OCI-LY1 (cell line): ENCODE measurements at regions not wholly inside any gene's neighbourhood (a gene's known extent, or its start where the extent isn't known, plus 50 kb on each side); places are given as distances from the start of the nearest gene placed in this dataset.
"Not testable (repeated sequence)": the region's sequence is repeated elsewhere in the genome, so short reads cannot be mapped to it uniquely, and the experiment has no call there.

Experiments used
- H2AFZ ChIP-seq: fragments of 200-600 bp; sonication (generic), shearing (Covaris generic); 2 replicates; pipeline ENCODE4 v1.6.0; 2014; ENCODE audit warnings: antibody characterized with exemption, mild to moderate bottlenecking, low read length
- H3F3A ChIP-seq: fragments of 200-600 bp; sonication (generic), shearing (Covaris generic); 2 replicates; pipeline ENCODE4 v1.6.0; 2014; ENCODE audit warnings: mild to moderate bottlenecking, antibody characterized with exemption, low read length, moderate library complexity; ENCODE audit not compliant: insufficient read depth
- H3K27ac ChIP-seq: fragments of 200-600 bp; sonication (generic); 2 replicates; pipeline ENCODE4 v1.5.1; 2014; ENCODE audit warnings: low read length, mixed run types, mild to moderate bottlenecking, low read depth; ENCODE audit not compliant: poor library complexity, severe bottlenecking
- H3K27me3 ChIP-seq: fragments of 200-600 bp; sonication (generic); 2 replicates; pipeline ENCODE4 v1.6.0; 2014; ENCODE audit warnings: antibody characterized with exemption, mild to moderate bottlenecking, low read length, moderate library complexity; ENCODE audit not compliant: insufficient read depth
- H3K36me3 ChIP-seq: fragments of 200-600 bp; sonication (generic); 2 replicates; pipeline ENCODE4 v1.6.1; 2014; ENCODE audit warnings: mild to moderate bottlenecking, antibody characterized with exemption, low read length, moderate library complexity, mixed read lengths; ENCODE audit not compliant: insufficient read depth
- H3K4me1 ChIP-seq: fragments of 200-600 bp; sonication (generic); 2 replicates; pipeline ENCODE4 v1.5.1; 2014; ENCODE audit warnings: mild to moderate bottlenecking, low read length, moderate library complexity; ENCODE audit not compliant: insufficient read depth, severe bottlenecking
- H3K4me2 ChIP-seq: fragments of 200-600 bp; sonication (generic), shearing (Covaris generic); 2 replicates; pipeline ENCODE4 v1.6.1; 2014; ENCODE audit warnings: low read length
- H3K4me3 ChIP-seq: fragments of 200-600 bp; sonication (generic); 2 replicates; pipeline ENCODE4 v1.5.1; 2014; ENCODE audit warnings: low read length, low read depth, mild to moderate bottlenecking, mixed read lengths; ENCODE audit not compliant: poor library complexity, severe bottlenecking
- H3K79me2 ChIP-seq: fragments of 200-600 bp; shearing (Covaris generic); 2 replicates; pipeline ENCODE4 v1.6.1; 2016; ENCODE audit warnings: mixed run types, low read length, mixed read lengths; ENCODE audit not compliant: insufficient read depth
- H3K9ac ChIP-seq: fragments of 200-600 bp; sonication (generic), shearing (Covaris generic); 2 replicates; pipeline ENCODE4 v1.6.1; 2014; ENCODE audit warnings: mild to moderate bottlenecking, low read length, mixed read lengths
- H3K9me2 ChIP-seq: fragments of 200-600 bp; sonication (generic), shearing (Covaris generic); 2 replicates; pipeline ENCODE4 v1.6.1; 2014; ENCODE audit warnings: low read depth, mild to moderate bottlenecking, low read length, mixed read lengths
- H3K9me3 ChIP-seq: fragments of 200-600 bp; shearing (Covaris generic); 2 replicates; pipeline ENCODE4 v1.6.1; 2014; ENCODE audit warnings: low read length, mixed read lengths
- H4K20me1 ChIP-seq: fragments of 200-600 bp; sonication (generic), shearing (Covaris generic); 2 replicates; pipeline ENCODE4 v1.6.0; 2016; ENCODE audit warnings: mild to moderate bottlenecking, low read length; ENCODE audit not compliant: insufficient read depth
- CTCF ChIP-seq: fragments of 200-600 bp; sonication (generic), shearing (Covaris generic); IDR thresholded peaks from 2 replicates; pipeline ENCODE4 v1.5.1; 2017; ENCODE audit warnings: mild to moderate bottlenecking, antibody characterized with exemption, low read length, moderate library complexity, mixed read lengths
- EZH2 ChIP-seq: fragments of 200-600 bp; sonication (generic), shearing (Covaris generic); IDR thresholded peaks from 2 replicates; pipeline ENCODE4 v1.8.0; 2017; ENCODE audit warnings: borderline replicate concordance, mixed run types, mild to moderate bottlenecking, antibody characterized with exemption, low read length, moderate library complexity, mixed read lengths

GRCh38 chrX:63160994-63161393 is 190.1 kb downstream of the SPIN4 start:
- not testable (repeated sequence) for H3K9ac ChIP-seq, H3K9me3 ChIP-seq, H3K27ac ChIP-seq, H3F3A ChIP-seq, H4K20me1 ChIP-seq, H3K9me2 ChIP-seq, H3K79me2 ChIP-seq, H2AFZ ChIP-seq, H3K27me3 ChIP-seq, H3K4me1 ChIP-seq, H3K4me2 ChIP-seq, H3K36me3 ChIP-seq, H3K4me3 ChIP-seq

GRCh38 chrX:63160340-63160739 is 190.8 kb downstream of the SPIN4 start:
- H3F3A ChIP-seq, H3K27me3 ChIP-seq, H3K9me3 ChIP-seq: not testable (repeated sequence)

GRCh38 chrX:63145526-63145925 is 205.6 kb downstream of the SPIN4 start:
- H3K4me3 ChIP-seq, H3K9ac ChIP-seq, H3K27ac ChIP-seq, H2AFZ ChIP-seq, H3K9me2 ChIP-seq, H3F3A ChIP-seq, H4K20me1 ChIP-seq, H3K4me2 ChIP-seq, H3K36me3 ChIP-seq, H3K4me1 ChIP-seq, H3K9me3 ChIP-seq, H3K27me3 ChIP-seq, H3K79me2 ChIP-seq: not testable (repeated sequence)

More at GRCh38 chrX:63160340-63160739, 190.8 kb downstream of the SPIN4 start:
- not testable (repeated sequence) for H2AFZ ChIP-seq, H3K9me2 ChIP-seq, H3K4me3 ChIP-seq, H3K4me1 ChIP-seq, H4K20me1 ChIP-seq, H3K27ac ChIP-seq, H3K79me2 ChIP-seq, H3K36me3 ChIP-seq, H3K9ac ChIP-seq, H3K4me2 ChIP-seq

- H4K20me1 ChIP-seq, H2AFZ ChIP-seq, H3K27me3 ChIP-seq, H3K79me2 ChIP-seq, H3K9ac ChIP-seq, H3K4me2 ChIP-seq, H3K9me3 ChIP-seq, H3K9me2 ChIP-seq, H3K4me1 ChIP-seq, H3K4me3 ChIP-seq, H3K27ac ChIP-seq, H3F3A ChIP-seq, H3K36me3 ChIP-seq: not testable (repeated sequence)
Observed at GRCh38 chrX:63142588-63142987, 208.5 kb downstream of the SPIN4 start.

GRCh38 chrX:63135859-63136258 is 215.3 kb downstream of the SPIN4 start:
- H3K4me1 ChIP-seq, H4K20me1 ChIP-seq, H3F3A ChIP-seq: not testable (repeated sequence)

GRCh38 chrX:63128509-63128908 is 222.6 kb downstream of the SPIN4 start:
- Histone ChIP-seq H3F3A (no peaks in the 10 kb centered on the region), H3K36me3 (no peaks in the 10 kb centered on the region), H3K4me1 (no peaks in the 10 kb centered on the region), H3K9me2 (no peaks in the 10 kb centered on the region), H3K4me2 (no peak overlapping the region), H3K27me3 (no peaks in the 10 kb centered on the region), H3K4me3 (no peak overlapping the region), H2AFZ (no peak overlapping the region), H4K20me1 (no peaks in the 10 kb centered on the region), H3K9me3 (no peaks in the 10 kb centered on the region), H3K9ac (no peak overlapping the region), H3K79me2 (no peaks in the 10 kb centered on the region), H3K27ac (no peak overlapping the region)
- TF ChIP-seq EZH2 (no peak), CTCF (peak; percentile 40)

More at GRCh38 chrX:63135859-63136258, 215.3 kb downstream of the SPIN4 start:
- H3K36me3 ChIP-seq, H3K9ac ChIP-seq, H3K27me3 ChIP-seq, H3K79me2 ChIP-seq, H3K9me3 ChIP-seq, H3K4me3 ChIP-seq, H3K27ac ChIP-seq, H2AFZ ChIP-seq, H3K9me2 ChIP-seq, H3K4me2 ChIP-seq: not testable (repeated sequence)
